ENCODE measurements at regions not wholly inside any gene's neighbourhood (a gene's known extent, or its start where the extent isn't known, plus 50 kb on each side); places are given as distances from the start of the nearest gene placed in this dataset.

DNA sequence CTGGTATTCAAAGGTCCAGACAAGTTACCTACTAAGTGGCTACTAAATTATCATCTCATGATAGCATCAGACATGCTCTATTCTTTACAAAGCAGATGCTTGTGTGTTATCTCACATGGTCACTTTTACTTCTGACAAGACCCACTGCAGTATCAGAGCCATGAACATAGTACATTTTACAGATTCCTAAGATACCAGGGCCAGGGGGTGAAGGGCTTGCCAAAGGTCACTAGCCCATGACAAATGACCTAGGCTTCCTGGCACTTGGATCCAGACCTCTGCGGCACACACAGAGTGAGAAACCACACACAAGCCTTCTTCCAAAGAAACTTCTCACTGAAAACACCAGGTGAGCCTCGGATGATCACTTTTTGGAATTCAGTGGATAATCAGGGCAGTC, 446.8 kb downstream of the EIPR1 start:
- TF ChIP-seq, protein P1, sequence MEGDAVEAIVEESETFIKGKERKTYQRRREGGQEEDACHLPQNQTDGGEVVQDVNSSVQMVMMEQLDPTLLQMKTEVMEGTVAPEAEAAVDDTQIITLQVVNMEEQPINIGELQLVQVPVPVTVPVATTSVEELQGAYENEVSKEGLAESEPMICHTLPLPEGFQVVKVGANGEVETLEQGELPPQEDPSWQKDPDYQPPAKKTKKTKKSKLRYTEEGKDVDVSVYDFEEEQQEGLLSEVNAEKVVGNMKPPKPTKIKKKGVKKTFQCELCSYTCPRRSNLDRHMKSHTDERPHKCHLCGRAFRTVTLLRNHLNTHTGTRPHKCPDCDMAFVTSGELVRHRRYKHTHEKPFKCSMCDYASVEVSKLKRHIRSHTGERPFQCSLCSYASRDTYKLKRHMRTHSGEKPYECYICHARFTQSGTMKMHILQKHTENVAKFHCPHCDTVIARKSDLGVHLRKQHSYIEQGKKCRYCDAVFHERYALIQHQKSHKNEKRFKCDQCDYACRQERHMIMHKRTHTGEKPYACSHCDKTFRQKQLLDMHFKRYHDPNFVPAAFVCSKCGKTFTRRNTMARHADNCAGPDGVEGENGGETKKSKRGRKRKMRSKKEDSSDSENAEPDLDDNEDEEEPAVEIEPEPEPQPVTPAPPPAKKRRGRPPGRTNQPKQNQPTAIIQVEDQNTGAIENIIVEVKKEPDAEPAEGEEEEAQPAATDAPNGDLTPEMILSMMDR (IDR thresholded peaks at IDR 0.05 in 8 of 11, conservative IDR thresholded peaks at IDR 0.05 in 3 of 11): no peak
- TF ChIP-seq POLR2A (IDR thresholded peaks at IDR 0.05): no peak

Measured in spleen (tissue), 7 donors.